CD4-positive, alpha-beta T cell treated with Interleukin-1 beta for 1 hour (primary cell): ENCODE measurements at regions not wholly inside any gene's neighbourhood (a gene's known extent, or its start where the extent isn't known, plus 50 kb on each side); places are given as distances from the start of the nearest gene placed in this dataset.

ENCODE experiments used
- DNase-seq, 2 donors: peaks; one replicate each; pipeline ENCODE4 v3.0.0-alpha.2; 2020 to 2022

DNA sequence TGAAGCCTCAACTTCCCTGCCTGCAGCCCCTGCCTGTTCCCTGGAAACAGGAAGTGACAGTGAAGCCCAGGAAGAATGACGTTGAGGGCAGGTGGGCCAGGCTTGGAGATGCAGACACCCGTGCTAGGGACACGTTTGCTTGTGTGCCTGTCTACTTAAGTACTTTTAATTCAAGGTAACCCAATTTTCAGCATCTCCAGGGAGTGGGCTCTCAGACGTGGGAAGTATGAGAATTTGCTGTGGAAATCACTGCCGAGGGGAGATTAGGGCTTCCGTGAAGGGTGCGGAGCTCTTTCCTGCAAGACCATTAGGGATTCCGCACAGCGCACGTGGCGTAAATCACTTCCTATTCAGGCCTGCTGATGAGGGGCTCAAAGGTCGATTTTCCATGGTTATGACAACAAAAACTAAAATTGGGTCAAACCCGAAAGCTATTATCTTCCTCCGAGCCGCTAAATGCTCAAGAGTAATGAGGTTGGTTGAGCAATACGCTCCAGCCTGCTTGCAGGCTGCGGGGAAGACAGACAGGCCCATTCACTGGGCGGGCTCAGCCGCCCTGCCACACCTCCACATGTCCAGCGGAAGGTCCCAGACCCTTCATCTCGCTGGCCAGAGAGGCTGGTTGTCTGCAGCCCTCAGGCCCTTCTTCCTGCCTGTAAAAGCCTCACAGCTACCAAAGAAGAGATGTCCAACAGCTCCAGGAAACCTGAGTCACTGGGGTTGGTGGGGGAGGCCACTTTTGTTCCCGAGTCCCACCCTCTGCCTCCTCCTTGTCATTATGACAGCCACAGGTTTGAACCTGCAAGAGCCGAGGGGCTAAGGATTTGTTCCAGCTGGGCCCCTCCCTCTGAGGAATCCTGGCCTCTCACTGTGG lies 109.9 kb downstream of the RBFOX3 start:
- no peak for DNase-seq

DNA sequence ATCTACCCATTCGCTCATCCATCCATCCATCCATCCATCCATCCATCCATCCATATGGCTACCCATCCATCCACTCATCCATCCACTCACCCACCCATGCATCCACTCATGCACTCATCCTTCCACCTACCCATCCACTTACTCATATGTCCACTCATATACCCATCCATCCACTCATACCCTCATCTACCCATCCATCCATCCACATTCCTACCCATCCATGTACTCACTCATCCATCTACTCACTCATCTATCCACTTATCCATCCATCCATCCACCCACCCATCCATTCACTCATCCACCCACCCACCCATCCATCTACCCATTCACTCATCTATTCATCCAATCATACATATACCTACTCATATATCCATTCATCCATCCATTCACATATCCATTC lies 112.0 kb downstream of the RBFOX3 start:
- no peak for DNase-seq

DNA sequence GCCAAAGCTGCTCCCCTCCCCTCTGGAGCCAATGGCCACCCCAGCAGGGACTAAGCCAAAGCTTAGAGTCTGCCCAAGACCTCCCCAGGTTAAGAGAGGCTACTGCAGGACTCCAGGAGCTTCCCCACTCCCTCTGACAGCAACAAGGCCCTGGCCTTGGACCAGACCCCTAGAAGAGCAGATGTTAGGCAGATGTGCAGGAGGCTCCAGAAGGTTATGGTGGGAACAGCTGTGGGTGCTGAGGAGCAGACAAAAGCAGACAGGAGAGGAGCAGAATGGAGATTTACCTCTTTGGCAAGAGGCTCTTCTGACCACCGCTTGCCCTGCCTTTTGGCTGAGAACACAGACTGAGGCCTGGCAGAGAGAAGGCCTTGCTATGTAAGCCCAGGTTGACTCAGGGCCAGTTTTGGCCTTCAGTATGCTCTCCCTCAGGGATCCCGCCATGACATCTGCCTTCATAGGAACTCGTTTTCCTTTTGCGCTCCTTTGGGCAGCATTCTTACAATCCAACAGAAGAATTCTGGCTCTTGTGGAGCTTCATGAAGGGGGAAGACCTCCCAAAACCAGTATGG lies 113.0 kb downstream of the RBFOX3 start:
- no peak for DNase-seq

DNA sequence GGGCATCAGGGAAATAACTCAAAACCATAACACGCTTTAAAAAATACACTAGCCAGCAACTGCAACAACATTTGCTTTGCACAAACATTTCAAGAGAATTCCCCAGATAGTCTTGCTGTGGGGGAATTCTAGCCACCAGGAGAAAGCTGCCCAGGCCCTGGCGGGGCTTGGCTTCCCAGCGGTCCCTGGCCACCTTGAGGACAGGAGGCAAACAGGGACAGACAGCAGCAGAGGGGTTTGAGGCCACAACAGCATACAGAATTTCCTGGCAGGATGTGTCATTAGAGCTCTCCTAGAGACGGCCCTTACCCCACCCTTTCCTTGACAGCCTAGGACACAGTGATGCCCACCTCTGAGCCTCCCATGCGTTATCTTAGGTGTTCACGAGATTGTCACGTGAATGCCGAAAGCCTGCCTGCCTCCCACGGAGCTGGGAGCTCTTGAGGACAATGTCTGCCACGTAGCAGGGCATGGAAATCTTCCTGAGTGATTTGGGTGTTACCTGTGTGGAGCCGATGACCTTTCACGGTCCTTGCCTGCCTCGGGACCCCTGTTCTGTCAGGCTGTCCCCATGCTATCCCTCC lies 114.3 kb downstream of the RBFOX3 start:
- DNase-seq, result no peak

DNA sequence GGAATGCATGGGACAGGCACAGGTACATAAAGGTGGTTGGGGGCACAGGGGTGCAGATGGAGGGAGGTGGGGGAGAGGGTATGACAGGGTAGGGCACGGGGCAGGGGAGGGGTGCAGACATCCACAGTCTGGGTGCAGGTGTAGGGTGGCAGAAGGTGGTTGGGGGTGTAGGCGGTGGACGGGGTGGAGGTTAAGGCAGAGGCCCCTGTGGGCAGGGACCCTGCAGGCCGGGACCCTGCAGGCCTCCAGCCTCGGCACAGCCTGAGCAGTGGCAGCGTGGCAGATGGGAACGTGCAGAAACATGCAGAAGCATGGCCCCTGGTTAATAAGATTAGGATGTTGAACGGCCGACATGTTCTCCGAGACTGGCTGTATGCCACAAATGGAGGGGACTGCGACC lies 115.2 kb downstream of the RBFOX3 start:
- no peak for DNase-seq

DNA sequence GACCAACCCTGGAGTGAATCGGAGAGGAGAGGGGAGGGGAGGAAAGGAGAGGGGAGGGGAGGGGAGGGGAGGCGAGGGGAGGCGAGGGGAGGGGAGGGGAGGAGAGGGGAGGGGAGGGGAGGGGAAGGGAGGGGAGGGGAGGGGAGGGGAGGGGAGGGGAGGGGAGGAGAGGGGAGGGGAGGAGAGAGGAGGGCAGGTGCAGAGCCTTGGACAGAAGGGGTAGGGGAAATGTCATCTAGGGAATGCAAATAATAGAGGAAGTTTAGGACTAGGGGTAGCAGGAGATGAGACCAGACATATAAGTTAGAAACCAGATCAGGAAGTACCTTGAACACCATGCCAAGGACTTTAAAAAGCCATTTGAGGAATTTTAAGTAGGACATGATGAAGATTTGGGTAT lies 119.8 kb downstream of the RBFOX3 start:
- no peak for DNase-seq

DNA sequence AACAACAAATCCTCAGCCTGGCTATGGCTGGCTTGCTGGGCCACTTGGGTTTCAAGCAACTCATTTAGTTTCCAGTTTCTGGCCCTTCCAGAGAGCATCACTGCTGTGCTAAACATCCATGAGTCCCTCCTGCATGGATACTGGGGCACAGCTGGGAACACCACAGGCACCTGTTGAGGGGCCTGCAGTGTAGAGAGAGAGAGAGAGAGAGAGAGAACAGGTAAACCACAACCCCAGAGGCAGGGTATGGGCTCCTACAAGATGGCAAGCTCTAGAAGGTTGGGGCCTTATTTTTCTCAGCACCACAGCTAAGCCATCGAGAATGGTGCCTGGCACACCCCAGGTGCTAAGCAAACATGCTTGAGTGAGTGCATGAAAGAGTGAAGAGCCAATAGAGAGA lies 120.3 kb downstream of the RBFOX3 start:
- no peak for DNase-seq

DNA sequence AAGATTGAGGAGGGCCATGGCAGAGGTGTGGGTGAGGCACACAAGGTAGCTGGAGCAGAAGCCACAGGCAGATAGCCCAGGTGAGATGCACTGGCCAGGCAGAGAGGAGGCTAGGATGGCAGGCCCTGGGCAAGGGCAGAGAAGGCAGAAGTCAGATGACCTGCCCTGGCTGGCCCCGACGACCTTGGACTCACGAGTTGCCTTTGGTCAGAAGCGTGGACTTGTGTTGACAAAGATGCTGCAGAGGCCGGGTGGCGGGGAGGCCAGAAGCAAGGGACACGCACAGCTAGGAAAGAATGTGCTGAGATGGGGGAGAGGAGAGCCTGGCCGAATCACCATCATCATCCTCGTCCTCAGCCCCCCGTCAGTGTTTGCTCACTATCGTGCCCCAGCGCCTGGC lies 123.7 kb downstream of the RBFOX3 start:
- DNase-seq, result no peak

DNA sequence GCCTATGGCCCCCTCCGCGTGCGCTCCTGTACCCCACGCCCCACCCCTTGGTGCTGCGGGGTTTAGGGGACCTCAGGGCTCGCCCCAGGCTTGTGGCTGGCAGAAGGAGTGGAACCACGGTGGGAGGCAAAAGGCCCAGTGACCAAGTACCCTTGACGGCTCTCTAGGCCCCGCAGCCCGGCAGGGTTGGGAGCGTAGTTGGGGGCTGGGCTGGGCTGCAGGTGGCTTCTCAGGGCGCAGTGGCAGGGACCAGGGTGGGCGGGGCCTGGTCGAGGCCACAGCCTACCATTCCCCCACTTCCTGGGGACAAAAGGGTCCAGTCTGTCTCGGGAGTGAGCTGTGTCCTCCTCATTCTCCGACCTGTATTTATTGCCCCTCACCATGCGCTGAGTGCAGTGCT lies 124.9 kb downstream of the RBFOX3 start:
- DNase-seq, result no peak

DNA sequence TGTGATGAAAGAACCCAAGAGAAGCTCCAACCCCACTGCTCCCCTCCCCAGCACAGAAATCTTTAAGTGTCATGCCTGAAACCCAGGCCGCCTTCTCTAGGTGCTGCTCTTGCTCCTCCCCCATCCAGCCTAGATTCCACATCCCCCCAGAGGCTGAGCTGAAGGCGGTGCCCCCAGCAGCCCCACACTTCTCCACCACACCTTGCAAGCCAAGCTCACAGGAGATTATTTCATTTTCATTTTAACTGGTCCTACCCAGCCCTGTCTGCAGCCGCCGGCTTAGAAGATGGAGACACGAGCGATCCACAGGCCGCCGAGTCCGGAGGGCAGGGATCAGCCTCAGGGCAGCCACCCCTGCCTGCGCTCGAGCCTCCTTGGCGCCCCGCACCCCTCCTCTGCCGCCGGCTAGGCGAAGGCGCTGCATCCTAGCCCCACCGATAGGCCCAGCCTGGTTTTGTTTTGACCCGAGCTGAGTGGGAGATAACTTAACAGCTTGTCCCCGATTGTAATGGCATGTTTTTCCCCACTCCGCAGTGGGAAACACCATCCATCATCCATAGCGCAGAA lies 125.3 kb downstream of the RBFOX3 start:
- no peak for DNase-seq

DNA sequence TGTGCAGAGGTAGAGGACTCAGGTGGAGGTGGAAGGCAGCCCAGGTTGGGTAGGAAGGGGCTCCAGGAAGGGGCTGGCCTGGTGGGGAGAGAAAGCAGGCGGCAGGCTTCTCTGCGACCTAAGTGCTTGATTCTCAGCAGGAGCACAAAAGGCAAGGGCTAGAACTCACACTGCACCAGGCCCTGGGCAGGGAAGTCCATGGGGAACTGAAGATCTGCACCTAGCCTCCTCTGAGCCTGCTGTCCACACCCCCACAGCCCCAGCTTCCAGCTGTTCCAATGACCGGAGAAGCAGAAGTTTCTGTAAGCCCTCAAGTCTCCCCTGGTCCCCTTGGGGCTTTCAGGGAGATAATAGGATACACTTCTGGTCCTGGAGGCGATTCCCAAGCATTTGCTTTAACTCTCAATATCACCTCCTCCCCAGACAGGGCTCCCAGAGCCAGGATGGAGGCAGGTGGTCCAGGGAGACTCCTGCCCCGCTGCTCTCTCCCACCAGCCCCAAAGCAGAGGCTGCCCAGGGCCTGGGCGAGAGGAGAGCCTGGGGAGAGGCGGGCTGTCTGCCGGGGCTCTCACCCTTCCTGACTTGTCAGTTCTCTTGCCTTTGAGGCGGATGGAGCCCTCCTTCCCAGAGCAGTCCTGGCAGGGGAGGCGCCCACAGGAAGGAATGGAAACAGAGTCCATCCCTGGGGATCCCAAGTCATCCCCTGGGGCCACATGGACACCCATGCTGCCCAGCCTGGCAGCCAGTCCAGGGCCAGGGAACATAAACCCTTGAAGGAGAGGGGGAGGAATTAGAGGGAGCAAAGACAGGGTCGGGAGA lies 126.0 kb downstream of the RBFOX3 start:
- DNase-seq, result no peak

DNA sequence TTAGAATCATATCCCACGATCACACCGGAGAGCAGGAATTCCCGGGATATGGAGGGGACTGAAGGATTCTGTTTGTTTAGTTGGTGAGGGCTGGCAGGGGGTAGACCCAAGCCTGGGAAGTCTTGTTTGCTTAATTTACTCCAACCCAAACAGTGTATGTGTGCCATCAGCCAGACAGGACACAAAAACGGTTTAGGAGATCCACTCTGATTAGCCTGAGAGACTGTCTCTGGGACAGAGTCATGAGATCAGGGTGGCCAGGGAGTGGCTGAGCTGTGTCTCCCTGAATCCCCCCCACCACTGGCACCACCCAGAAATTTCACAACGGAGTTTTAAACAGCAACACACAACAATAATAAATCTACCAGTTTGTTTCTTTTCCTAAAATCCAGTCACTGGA lies 127.0 kb downstream of the RBFOX3 start:
- no peak for DNase-seq

DNA sequence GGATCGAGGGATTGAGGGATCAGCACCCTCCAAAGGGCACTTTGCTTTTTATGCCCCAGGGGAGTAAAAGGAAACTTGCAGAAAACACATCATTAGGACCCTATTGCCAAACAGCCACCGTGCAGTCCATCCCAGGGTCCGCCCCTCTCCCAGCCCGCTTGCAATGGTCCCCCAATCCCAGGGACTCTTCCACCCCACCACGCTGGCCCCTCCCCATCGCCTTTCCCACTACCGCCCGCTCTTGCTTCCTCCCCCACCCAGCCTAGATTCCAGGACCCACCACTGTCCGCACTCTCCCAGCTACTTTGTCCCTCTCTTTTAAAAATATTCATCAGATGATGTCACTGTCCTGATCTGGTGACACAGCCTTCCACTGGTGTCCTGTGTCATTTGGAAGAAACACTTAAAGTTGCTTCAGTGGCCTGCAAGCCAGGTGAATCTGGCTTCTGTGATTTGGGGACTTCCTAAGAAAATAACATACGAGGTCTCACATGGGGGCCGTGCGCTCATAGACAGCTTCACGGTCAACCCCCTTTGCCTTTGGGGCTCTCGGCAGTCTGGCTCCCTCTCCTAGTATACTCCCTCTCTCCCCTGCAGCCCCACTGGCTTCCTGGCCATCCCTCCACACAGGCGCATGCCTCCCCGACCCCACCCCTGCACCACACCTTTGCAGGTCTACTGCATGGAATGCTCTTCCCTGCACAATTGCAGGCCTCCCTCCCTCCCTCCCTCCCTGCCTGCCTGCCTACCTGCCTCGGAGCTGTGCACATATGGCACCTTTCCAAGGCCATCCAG lies 127.9 kb downstream of the RBFOX3 start:
- no peak for DNase-seq

DNA sequence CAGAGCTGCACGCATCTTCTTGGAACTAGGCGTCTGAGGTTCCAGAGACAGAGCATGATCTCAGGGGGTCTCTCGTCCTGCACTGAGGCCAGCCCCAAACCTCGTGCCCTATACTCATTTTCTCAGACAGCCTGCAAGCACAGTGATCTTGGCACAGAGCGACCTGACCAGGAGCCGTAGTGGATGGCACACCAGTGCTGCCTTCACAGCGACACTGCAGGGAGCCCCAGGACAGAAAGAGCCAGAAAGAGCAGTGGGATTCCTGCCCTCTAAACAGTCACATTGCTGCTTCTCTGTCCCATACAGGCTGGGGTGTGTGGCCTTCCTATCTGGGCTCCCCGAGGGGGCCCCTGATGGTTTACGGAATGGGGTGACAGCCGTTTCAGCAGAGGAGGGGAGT lies 131.0 kb downstream of the RBFOX3 start:
- no peak for DNase-seq

DNA sequence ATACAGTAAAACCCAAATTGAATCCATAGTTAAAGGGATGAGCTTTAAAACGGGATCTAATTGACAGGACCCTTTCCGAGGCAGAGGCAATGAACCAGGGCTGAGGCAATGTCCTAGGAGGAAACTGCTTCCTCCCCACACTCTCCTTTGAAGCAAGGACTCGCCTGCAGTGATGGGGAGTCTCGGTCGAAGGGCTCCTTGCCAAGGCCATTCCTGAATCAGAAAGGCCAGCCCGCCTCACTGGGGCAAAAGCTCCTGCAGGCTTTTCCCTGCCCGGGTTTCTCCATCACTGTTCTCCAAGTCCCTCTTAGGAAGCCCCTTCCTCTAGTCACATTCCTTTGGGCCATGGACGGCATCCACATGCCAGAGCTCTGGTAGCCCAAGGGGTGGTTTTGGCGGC lies 132.0 kb downstream of the RBFOX3 start:
- DNase-seq, result no peak

DNA sequence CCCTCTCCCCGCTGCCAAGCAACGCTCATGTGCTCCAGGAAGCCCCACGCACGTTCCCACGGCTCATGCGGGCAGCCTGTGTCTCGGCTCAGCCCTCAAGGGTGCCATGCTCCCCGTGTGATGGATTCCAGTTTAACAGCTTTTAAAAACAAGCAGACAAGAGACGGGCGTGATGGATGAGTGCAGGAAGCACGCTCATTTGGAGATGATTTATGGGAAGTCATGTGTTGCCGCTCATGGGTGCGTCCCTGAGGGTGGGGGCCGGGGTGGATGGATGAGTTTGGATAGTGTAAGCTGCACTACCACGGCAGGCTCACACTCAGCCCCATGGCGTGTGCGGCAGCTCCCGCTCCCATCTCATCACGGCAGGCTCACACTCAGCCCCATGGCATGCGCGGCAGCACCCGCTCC lies 132.8 kb downstream of the RBFOX3 start:
- no peak for DNase-seq

DNA sequence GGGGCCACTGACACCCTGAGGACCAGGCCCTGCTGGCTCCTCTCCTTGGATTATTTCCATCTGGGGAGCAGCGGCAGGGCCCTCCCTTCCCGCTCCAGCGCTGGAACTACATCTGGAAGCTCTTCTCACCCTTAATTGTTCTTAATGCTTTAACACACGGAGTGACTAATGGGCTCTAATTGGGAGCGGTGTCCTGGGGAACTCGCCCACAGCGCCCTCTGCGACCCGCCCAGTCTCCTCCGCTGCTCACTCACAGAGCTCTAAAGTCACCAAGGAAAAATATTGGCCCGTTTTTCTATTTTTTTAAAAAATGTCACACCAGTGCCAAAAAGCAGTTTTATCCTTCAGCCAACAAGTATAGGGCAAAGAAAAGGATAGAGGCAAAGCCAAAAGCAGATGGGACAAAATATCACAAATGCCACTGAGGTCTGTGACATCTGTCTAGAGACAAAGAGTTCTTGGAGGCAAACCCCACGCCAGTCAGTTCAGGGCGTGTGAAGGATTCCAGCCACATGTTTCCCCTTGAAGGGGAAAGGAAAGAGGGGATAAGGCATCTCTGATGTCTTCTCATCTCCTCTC lies 134.7 kb downstream of the RBFOX3 start:
- no peak for DNase-seq

DNA sequence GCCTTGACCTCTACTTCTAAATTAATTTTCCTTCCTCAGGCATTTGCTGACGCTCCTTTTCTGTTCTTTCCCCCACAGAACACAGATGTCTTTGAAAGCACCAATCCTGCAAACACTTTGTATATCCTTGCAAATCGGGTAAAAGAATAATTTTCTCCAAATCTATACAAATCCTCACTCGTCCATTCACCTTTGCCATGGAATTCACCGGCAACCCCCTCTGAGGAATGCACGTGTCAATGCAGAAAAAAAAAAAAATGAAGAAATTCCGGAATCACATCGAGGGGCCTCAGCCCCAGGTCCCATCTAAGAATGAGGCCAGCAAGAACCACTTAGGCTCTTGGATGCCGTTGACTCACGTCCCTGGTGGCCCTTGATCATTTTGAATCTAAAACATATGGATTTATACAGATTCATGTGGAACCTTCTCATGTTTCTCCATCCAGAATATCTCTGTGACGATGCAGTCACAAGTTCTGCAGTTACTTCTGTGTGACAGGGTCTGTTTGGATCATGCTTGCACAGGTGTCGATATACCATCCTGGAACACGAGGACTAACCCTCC lies 136.9 kb downstream of the RBFOX3 start:
- DNase-seq, result no peak

DNA sequence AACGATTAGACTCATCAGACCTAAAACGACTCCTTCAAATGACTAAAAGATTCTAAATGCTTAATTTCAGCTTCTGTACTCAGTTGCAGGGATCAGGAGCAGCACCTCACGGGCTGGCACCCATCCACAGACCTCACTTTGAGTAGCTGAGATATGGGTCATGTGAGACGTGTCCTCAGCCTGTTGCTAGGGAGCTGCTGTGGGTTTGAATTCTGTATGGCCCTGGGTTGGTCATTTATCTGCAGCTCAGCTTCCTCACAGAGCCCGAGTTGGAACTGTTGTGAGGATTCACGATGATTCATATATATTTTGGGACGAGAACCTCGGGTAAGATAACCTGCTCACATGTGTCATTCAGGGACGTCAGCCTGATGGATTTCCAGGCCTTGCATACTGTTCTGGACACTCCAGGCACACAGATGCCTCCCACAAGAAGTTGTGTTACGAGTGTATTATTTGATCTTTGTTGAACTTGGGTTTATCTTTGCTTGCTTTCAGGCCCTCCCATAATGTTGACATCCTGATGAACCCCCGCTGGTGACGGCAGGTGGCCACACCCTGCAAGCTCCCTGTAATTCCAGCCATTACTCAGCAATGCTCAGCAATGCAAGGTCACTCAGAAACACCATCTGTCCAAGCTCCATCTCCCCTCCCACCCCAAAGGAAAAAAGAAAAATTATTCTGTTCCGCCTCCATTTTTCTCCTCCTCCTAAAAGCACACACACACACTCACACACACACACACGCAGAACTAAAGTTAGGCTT lies 137.6 kb downstream of the RBFOX3 start:
- DNase-seq, result no peak

DNA sequence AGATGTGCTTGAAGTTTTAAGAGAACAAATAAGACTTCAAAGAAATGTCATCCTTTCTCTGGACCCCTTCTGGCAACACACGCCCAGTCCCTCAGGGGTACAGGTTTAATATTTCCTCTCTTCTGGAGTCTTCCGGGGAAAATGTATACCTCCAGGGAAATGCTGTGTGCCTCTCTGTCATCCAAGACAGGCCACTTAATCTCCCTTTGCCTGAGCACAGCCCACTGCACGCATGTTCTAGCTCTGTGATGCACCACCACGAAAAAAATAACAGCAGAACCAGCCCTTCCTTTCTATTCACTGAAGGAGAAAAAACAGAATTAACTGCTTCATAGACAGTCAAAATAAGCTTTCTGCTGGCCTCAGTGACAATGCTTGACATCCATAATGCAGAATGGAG lies 140.1 kb downstream of the RBFOX3 start:
- DNase-seq, result no peak

DNA sequence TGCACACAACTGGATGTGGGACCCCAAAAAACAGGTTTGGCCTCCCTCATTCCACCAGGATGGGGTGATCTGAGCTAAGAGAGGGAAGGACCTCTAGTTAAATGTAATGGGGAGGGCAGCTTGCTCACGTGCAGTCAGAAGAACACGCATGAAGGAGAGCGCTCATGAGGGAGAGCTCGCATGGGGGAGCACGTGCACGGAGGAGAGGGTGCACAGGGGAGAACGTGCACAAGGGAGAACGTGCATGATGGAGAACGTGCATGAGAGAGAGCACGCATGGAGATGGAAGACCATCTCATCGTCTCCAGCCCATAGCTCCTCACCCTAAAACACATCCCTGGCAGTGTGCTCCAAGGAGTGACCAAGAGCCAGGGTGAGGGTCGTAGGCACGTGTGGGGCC lies 141.2 kb downstream of the RBFOX3 start:
- DNase-seq, result no peak
